ENCODE measurements at regions not wholly inside any gene's neighbourhood (a gene's known extent, or its start where the extent isn't known, plus 50 kb on each side); places are given as distances from the start of the nearest gene placed in this dataset.

DNA sequence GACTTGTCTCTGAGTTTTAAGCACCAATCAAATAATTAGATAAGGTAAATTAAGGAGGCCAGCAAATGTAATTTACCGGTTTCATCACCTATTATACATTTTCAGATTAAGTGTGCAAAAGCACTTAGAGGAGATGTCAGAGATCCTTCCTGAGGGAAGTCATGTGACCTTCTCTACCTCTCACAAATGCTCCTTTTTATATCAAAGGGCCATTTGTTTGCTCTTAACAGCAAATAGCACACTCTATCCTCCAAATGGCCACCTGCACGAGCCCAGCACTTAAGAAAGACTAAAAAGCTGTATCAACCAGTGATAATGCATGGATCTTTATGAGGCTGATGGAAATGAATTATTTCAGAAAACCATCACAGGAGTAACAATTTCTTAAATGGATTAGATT lies 149.4 kb downstream of the ELOVL4 start:
- H3K27me3 ChIP-seq = no peaks in the 10 kb centered on the region
- no peak for FAIRE-seq
- TF ChIP-seq, protein P1, sequence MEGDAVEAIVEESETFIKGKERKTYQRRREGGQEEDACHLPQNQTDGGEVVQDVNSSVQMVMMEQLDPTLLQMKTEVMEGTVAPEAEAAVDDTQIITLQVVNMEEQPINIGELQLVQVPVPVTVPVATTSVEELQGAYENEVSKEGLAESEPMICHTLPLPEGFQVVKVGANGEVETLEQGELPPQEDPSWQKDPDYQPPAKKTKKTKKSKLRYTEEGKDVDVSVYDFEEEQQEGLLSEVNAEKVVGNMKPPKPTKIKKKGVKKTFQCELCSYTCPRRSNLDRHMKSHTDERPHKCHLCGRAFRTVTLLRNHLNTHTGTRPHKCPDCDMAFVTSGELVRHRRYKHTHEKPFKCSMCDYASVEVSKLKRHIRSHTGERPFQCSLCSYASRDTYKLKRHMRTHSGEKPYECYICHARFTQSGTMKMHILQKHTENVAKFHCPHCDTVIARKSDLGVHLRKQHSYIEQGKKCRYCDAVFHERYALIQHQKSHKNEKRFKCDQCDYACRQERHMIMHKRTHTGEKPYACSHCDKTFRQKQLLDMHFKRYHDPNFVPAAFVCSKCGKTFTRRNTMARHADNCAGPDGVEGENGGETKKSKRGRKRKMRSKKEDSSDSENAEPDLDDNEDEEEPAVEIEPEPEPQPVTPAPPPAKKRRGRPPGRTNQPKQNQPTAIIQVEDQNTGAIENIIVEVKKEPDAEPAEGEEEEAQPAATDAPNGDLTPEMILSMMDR (IDR thresholded peaks at IDR 0.05) = no peak
- intact Hi-C loops (cut with DNase I) = no loop called here
- no peak overlapping the region for H3K4me3 ChIP-seq
- H3K4me1 ChIP-seq = no peaks in the 10 kb centered on the region
- H3K27ac ChIP-seq = no peak overlapping the region
- WGBS, 2 donors = 47 to 51% methylated on average over 2 of the region's 2 CpGs
- ATAC-seq = peak in 1 of 4 donors; percentile 66
- H3K9me3 ChIP-seq = no peaks in the 10 kb centered on the region
- no peaks in the 10 kb centered on the region for H3K36me3 ChIP-seq
- no peak for DNase-seq

DNA sequence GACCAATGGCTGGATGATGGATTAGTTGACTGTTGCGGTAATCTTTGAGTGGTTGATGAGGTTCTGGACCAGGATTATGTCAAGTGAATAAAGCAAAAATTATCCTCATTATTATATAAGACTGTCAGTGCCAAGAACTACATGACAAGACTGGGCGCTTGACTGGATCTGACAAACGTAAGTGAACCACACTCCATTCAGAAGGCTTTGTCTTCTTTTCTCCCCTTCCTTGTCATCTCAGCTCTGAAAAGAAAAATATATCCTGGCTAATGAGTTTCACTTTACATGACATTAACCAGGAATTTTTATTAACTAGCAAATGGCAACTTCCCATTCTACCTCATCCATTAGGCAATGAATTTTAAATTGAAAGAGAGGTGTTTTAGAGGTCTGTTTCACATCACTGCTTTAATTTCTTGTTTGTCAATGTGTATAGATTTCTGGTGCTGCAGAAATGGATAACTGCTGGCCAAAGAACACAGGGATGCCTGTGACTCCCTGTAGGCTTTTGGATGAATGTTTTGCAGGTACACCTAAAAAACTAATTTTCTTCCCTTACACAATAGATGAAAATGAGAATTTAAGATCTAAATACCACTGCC lies 150.1 kb downstream of the ELOVL4 start:
- no peaks in the 10 kb centered on the region for H3K4me1 ChIP-seq
- 87 to 90% methylated on average over 3 of the region's 3 CpGs for whole genome bisulfite sequencing, 2 donors

DNA sequence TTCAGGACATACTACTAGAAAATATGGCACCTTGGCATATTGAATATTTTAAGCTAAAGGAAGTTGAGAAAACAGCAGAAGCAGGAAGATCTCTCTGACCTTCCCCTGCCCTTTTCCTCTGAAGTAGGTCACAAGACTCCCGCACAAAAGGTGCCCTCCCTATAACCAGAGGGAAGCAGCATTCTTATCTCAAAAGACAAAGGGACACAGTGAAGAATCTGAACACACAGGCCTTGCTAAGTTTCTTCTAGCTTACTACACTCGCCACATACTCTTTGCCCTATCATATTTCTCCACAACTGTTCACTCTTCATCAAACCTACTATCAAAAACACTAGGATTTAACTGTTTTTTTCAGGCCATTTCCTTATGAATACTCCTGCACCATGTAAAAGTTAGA lies 151.2 kb downstream of the ELOVL4 start:
- Histone ChIP-seq H3K4me3 (no peak overlapping the region), H3K27me3 (no peaks in the 10 kb centered on the region), H3K4me1 (no peaks in the 10 kb centered on the region), H3K27ac (no peak overlapping the region), H3K9me3 (no peaks in the 10 kb centered on the region), H3K36me3 (no peaks in the 10 kb centered on the region)
- intact Hi-C loops (cut with DNase I) = no loop called here
- TF ChIP-seq, protein P1 (IDR thresholded peaks at IDR 0.05) = no peak
- ATAC-seq (no peak), FAIRE-seq (no peak), DNase-seq (no peak)
- WGBS, 2 donors = 71 to 74% methylated on average over 2 of the region's 2 CpGs

More for the DNA sequence above, 150.1 kb downstream of the ELOVL4 start:
- no peaks in the 10 kb centered on the region for H3K27me3 ChIP-seq
- no peak for FAIRE-seq
- H3K27ac ChIP-seq = no peak overlapping the region
- no peaks in the 10 kb centered on the region for H3K36me3 ChIP-seq
- intact Hi-C loops (cut with DNase I) = no loop called here
- ATAC-seq = peak in 1 of 4 donors; percentile 60
- DNase-seq = no peak
- no peak overlapping the region for H3K4me3 ChIP-seq
- H3K9me3 ChIP-seq = no peaks in the 10 kb centered on the region
- TF ChIP-seq, protein P1 (IDR thresholded peaks at IDR 0.05) = no peak

DNA sequence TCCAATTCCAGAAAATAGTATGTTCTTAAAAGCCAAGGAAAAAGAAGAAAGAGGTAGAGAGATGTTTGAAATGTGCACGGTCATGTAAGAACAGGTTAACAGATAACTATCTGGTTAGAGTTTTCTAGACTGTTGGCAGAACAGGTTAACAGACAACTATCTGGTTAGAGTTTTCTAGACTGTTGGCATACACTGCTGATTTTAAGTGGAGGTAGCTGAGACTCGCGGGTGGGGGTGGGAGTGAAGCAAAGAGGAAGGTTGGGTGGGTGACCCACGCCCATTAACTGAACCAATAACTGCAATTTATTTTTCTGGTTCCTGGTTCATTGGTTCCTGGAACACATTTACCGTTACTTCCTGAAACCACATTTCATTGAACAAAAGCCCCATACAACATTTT lies 157.5 kb downstream of the ELOVL4 start:
- no peaks in the 10 kb centered on the region for H3K9me3 ChIP-seq
- H3K36me3 ChIP-seq = no peaks in the 10 kb centered on the region
- DNase-seq (no peak), FAIRE-seq (no peak), ATAC-seq (peak in 1 of 4 donors; percentile 46)
- H3K4me1 ChIP-seq = no peaks in the 10 kb centered on the region
- 56 to 66% methylated on average over 5 of the region's 5 CpGs for WGBS, 2 donors
- H3K27ac ChIP-seq = peak overlapping the region in 1 of 4 donors; percentile 23
- no peak overlapping the region for H3K4me3 ChIP-seq
- intact Hi-C loops (cut with DNase I) = no loop called here
- TF ChIP-seq, protein P1 (IDR thresholded peaks at IDR 0.05) = no peak
- H3K27me3 ChIP-seq = no peaks in the 10 kb centered on the region

DNA sequence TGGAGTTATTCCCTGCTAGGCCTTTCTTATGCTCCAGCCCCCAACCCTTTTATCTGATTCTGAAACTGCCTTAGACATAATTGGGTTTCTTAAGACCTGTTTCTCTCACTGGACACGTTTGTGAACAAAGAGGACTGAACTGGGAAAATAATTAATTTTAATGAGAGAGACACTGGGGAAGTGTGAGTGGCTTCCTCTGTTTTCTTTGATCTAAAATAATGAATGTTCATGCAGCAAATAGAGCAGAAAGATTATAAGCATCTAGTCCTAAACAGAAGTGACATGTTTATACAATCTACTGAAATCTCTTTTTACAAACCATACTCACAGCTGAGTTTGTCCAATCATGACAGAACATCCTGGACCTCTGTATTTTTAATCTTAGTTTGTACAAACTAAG lies 157.6 kb downstream of the SH3BGRL2 start:
- Histone ChIP-seq H3K4me1 (no peaks in the 10 kb centered on the region), H3K27me3 (no peaks in the 10 kb centered on the region), H3K27ac (peak overlapping the region in 1 of 4 donors; percentile 10), H3K36me3 (no peaks in the 10 kb centered on the region), H3K9me3 (no peaks in the 10 kb centered on the region), H3K4me3 (no peak overlapping the region)
- FAIRE-seq = no peak
- TF ChIP-seq, protein P1 (IDR thresholded peaks at IDR 0.05) = no peak
- ATAC-seq = no peak
- 15 to 18% methylated on average over 1 of the region's 1 CpG for WGBS, 2 donors
- intact Hi-C loops (cut with DNase I) = no loop called here
- DNase-seq = no peak
